VCaP (cell line): ENCODE measurements at regions not wholly inside any gene's neighbourhood (a gene's known extent, or its start where the extent isn't known, plus 50 kb on each side); places are given as distances from the start of the nearest gene placed in this dataset.

Experiments
- H3K27ac ChIP-seq: fragments of 450-650 bp; 2 replicates; pipeline ENCODE4 v1.5.1; 2017
- TF ChIP-seq, protein P1 (sequence below): fragments of 450-650 bp; conservative IDR thresholded peaks from 2 replicates; pipeline ENCODE4 v1.5.1; 2017; ENCODE audit warnings: mild to moderate bottlenecking, moderate library complexity

DNA sequence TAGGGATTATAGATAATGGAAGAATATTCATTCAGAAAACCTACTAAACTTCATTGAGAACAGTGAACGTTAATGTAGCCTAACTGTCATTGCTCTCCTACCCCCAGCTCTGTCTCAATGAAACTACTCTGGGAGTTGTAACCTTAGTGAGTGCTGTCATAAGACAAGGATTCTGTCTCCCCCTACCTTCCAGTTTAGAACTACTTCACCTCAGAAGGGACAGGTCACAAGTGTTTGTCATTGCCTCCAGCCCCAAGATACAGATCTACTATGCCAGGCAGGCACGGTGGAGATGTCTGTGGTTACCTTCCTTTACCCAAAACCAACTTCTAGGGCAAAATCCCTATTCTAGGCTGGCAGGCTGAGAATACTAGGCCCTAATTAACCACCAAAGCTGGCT lies 833.1 kb upstream of the SEL1L start:
- TF ChIP-seq, protein P1, sequence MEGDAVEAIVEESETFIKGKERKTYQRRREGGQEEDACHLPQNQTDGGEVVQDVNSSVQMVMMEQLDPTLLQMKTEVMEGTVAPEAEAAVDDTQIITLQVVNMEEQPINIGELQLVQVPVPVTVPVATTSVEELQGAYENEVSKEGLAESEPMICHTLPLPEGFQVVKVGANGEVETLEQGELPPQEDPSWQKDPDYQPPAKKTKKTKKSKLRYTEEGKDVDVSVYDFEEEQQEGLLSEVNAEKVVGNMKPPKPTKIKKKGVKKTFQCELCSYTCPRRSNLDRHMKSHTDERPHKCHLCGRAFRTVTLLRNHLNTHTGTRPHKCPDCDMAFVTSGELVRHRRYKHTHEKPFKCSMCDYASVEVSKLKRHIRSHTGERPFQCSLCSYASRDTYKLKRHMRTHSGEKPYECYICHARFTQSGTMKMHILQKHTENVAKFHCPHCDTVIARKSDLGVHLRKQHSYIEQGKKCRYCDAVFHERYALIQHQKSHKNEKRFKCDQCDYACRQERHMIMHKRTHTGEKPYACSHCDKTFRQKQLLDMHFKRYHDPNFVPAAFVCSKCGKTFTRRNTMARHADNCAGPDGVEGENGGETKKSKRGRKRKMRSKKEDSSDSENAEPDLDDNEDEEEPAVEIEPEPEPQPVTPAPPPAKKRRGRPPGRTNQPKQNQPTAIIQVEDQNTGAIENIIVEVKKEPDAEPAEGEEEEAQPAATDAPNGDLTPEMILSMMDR = peak; percentile 27
- H3K27ac ChIP-seq = no peak overlapping the region

DNA sequence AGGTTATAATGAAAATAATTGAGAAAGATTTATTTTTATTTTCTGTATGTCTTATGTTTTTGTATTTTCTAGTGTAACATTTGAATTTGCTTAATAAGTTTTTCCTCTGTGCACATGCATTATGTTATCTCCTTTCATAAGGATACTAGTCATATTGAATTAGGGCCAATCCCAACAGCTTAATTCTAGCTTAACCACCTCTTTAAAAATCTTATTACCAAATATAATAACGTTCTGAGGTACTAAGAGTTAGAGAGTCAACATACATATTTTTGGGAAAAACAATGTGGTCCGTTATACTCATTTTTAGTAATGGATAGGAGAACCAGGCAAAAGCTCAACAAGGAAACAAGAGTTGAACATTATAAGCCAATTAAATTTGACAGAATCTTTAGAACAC lies 845.6 kb upstream of the SEL1L start:
- TF ChIP-seq, protein P1 = no peak
- peak overlapping the region; percentile 21; the same call in 1 of the 2 replicates for H3K27ac ChIP-seq

DNA sequence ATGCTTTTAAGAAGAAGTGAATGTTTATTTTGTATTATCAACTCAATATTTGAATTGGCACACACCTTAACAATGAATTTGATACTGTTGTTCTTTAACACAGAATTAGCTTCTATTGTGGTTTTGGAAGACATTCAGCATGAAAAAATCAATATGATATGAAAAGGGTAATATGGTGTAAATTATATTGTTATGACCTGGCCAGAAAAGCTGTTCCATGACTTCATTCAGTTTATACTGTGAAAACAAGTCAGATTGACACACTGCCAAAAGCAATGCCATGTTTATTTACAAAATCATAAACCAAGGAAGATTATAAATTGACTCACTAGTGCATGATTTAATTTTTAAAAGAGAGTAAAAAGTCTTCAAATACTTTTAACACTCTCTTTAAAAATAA lies 851.4 kb upstream of the SEL1L start:
- TF ChIP-seq, protein P1 = no peak
- peak overlapping the region; percentile 3; the same call in 1 of the 2 replicates for H3K27ac ChIP-seq

DNA sequence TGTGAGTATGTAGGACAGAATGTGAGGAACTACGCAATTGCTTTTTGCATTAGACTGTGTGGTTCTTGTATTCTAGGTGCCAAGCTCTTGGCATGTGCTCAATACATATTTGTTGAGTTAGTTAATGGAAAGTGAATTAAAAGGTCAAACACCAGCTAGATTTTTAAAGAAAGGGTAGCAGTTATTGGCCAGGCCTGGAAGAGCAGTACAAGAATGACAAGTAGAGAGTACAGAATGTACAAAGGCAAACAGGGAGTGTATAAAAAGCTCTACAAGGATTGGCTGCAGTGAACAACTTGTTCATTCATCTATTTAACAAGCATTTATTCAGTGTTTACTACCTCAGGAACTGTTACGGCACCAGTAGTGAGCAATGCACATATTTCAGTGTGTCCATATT lies 854.0 kb upstream of the SEL1L start:
- H3K27ac ChIP-seq = peak overlapping the region; percentile 7; the same call in 1 of the 2 replicates
- TF ChIP-seq, protein P1 = no peak

DNA sequence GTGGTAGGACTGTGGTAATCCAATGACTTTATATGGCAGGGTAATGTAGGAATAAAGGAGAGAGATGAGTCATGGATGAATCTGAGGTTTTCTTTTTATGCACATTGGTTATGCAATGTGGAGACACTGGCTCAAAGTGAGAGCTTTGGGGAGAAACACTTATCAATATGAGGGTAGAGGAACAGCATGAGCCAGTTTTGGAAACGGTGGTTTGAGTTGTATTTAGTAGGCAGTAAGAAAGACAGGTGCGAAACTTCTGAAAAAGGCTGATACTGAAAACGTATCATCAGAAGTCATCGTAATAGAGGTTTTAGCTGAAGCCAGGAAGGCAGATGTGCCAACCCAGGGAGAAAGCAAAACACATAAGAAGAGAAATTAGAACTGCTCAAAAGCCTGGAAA lies 854.8 kb upstream of the SEL1L start:
- peak overlapping the region; percentile 7; the same call in 1 of the 2 replicates for H3K27ac ChIP-seq
- TF ChIP-seq, protein P1 = no peak

DNA sequence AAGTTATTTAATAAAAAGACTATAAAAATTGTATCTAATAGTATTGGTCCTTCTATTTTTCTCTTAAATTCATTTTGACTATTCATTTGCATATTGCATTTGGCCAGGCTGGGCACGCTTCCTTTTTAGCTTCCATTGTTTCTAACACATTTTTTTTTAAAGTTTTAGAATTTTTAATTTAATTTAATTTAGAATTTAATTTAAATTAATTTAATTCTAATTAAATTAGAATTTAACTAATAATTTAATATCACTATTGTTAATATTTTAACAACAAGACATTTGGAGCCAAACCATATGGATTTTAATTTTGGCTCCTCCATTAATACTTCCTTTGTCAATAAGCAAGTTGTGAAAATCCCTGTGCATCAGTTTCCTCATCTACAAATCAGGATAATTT lies 856.9 kb upstream of the SEL1L start:
- H3K27ac ChIP-seq = no peak overlapping the region
- TF ChIP-seq, protein P1 = no peak

DNA sequence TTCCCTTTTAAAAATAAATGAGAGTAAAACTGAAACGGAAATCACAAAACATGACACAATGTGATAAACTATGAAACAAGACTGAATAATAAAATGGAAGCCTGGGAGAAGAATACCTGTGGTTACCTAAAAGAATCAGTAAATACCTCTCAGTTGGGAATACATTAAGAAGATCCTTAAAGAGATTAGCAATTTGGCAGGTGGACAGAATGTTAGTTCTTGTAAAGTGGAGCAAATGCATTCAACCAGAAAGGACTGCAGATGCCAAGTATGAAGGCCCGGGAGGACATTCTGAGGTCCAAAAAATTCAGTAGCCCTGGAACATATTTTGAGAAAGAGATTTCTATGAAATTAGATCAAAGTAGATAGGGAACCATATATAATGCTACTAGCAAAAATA lies 861.3 kb upstream of the SEL1L start:
- peak overlapping the region; percentile 19; the same call in 1 of the 2 replicates for H3K27ac ChIP-seq
- TF ChIP-seq, protein P1 = no peak
